Left kidney (tissue), 1 donor: ENCODE measurements at regions not wholly inside any gene's neighbourhood (a gene's known extent, or its start where the extent isn't known, plus 50 kb on each side); places are given as distances from the start of the nearest gene placed in this dataset.

Experiments
- DNase-seq: peaks from one replicate; pipeline ENCODE4 v3.0.0-alpha.2; 2013

- DNase-seq, result no peak
Measured at GRCh38 chr2:240322231-240322955, 113.1 kb upstream of the GPC1 start.

- no peak for DNase-seq
Measured at GRCh38 chr2:240322991-240323390, 112.5 kb upstream of the GPC1 start.

- DNase-seq, result no peak
Measured at GRCh38 chr2:240323601-240324291, 111.7 kb upstream of the GPC1 start.

- DNase-seq, result no peak
Measured at GRCh38 chr2:240324312-240325015, 111.0 kb upstream of the GPC1 start.

- DNase-seq, result no peak
Measured at GRCh38 chr2:240325016-240326007, 110.2 kb upstream of the GPC1 start.

- no peak for DNase-seq
Measured at GRCh38 chr2:240326246-240326645, 109.2 kb upstream of the GPC1 start.

- DNase-seq, result no peak
Measured at GRCh38 chr2:240326886-240327285, 108.6 kb upstream of the GPC1 start.

- DNase-seq, result no peak
Measured at GRCh38 chr2:240327566-240327965, 107.9 kb upstream of the GPC1 start.

- DNase-seq, result no peak
Measured at GRCh38 chr2:240328526-240328925, 106.9 kb upstream of the GPC1 start.

- DNase-seq, result no peak
Measured at GRCh38 chr2:240329116-240329665, 106.3 kb upstream of the GPC1 start.

- DNase-seq, result no peak
Measured at GRCh38 chr2:240329778-240330177, 105.7 kb upstream of the GPC1 start.

- DNase-seq, result no peak
Measured at GRCh38 chr2:240333985-240334384, 101.5 kb upstream of the GPC1 start.

- DNase-seq, result no peak
Measured at GRCh38 chr2:240335061-240335460, 100.4 kb upstream of the GPC1 start.

- DNase-seq, result no peak
Measured at GRCh38 chr2:240336820-240337427, 98.5 kb upstream of the GPC1 start.

- DNase-seq, result no peak
Measured at GRCh38 chr2:240338274-240338673, 97.2 kb upstream of the GPC1 start.

- DNase-seq, result no peak
Measured at GRCh38 chr2:240339411-240340360, 95.8 kb upstream of the GPC1 start.

GRCh38 chr2:240340361-240340761 is 95.1 kb upstream of the GPC1 start:
- DNase-seq, result no peak

GRCh38 chr2:240341064-240341463 is 94.4 kb upstream of the GPC1 start:
- no peak for DNase-seq

GRCh38 chr2:240343548-240343947 is 91.9 kb upstream of the GPC1 start:
- no peak for DNase-seq

GRCh38 chr2:240344904-240345303 is 90.6 kb upstream of the GPC1 start:
- DNase-seq, result no peak
